SU-DHL-6 (cell line): ENCODE measurements at regions not wholly inside any gene's neighbourhood (a gene's known extent, or its start where the extent isn't known, plus 50 kb on each side); places are given as distances from the start of the nearest gene placed in this dataset.
"Not testable (repeated sequence)": the region's sequence is repeated elsewhere in the genome, so short reads cannot be mapped to it uniquely, and the experiment has no call there.

Experiments
- H2AFZ ChIP-seq: fragments of 200-600 bp; sonication (generic); 2 replicates; pipeline ENCODE4 v1.6.1; 2014; ENCODE audit warnings: low read depth, mild to moderate bottlenecking, moderate library complexity, mixed read lengths, antibody characterized with exemption, low read length; ENCODE audit not compliant: severe bottlenecking
- H3F3A ChIP-seq: fragments of 200-600 bp; shearing (Covaris generic); 2 replicates; pipeline ENCODE4 v1.6.0; 2016; ENCODE audit warnings: antibody characterized with exemption, mild to moderate bottlenecking; ENCODE audit not compliant: insufficient read depth
- H3K27ac ChIP-seq: fragments of 200-600 bp; sonication (generic); 2 replicates; pipeline ENCODE4 v1.5.1; 2016; ENCODE audit warnings: low read depth, mild to moderate bottlenecking, low read length, moderate library complexity, mixed read lengths
- H3K27me3 ChIP-seq: fragments of 200-600 bp; sonication (generic), shearing (Covaris generic); 2 replicates; pipeline ENCODE4 v1.6.0; 2014; ENCODE audit warnings: mild to moderate bottlenecking, low read length
- H3K36me3 ChIP-seq: fragments of 200-600 bp; sonication (generic); 2 replicates; pipeline ENCODE4 v1.6.1; 2014; ENCODE audit warnings: mild to moderate bottlenecking, low read length, mixed read lengths
- H3K4me2 ChIP-seq: fragments of 300-600, 200-600 bp; shearing (Covaris generic), sonication (generic); 2 replicates; pipeline ENCODE4 v1.6.0; 2014; ENCODE audit warnings: low read length, low read depth, mild to moderate bottlenecking; ENCODE audit not compliant: poor library complexity, severe bottlenecking
- H3K4me3 ChIP-seq: fragments of 200-600 bp; sonication (generic); 2 replicates; pipeline ENCODE4 v1.5.1; 2014; ENCODE audit warnings: antibody characterized with exemption, low read length, mild to moderate bottlenecking, mixed read lengths; ENCODE audit not compliant: insufficient read depth, poor library complexity, severe bottlenecking
- H3K79me2 ChIP-seq: fragments of 200-600 bp; sonication (generic); 2 replicates; pipeline ENCODE4 v1.6.1; 2014; ENCODE audit warnings: mild to moderate bottlenecking, low read length, moderate library complexity; ENCODE audit not compliant: insufficient read depth
- H3K9ac ChIP-seq: fragments of 200-600 bp; sonication (generic); 2 replicates; pipeline ENCODE4 v1.7.0; 2014; ENCODE audit warnings: mild to moderate bottlenecking, low read length
- H3K9me2 ChIP-seq: fragments of 200-600 bp; sonication (generic); replicated peaks from 2 replicates; pipeline ENCODE4 v1.6.1; 2014; ENCODE audit warnings: low read length; ENCODE audit not compliant: insufficient read depth
- H3K9me3 ChIP-seq: fragments of 200-600 bp; sonication (generic); 2 replicates; pipeline ENCODE4 v1.6.1; 2014; ENCODE audit warnings: low read length, mixed read lengths; ENCODE audit not compliant: insufficient read depth
- H4K20me1 ChIP-seq: fragments of 200-600 bp; sonication (generic); 2 replicates; pipeline ENCODE4 v1.6.1; 2014; ENCODE audit warnings: low read depth, mild to moderate bottlenecking, antibody characterized with exemption, low read length, moderate library complexity, mixed read lengths
- CTCF ChIP-seq: fragments of 200-600 bp; sonication (generic); IDR thresholded peaks from one replicate; pipeline ENCODE4 v1.5.1; 2017; ENCODE audit warnings: antibody characterized with exemption, mild to moderate bottlenecking, low read length, moderate library complexity; ENCODE audit not compliant: insufficient read depth, poor library complexity, severe bottlenecking
- EZH2phosphoT487 ChIP-seq: fragments of 200-600 bp; sonication (generic), shearing (Covaris generic); conservative IDR thresholded peaks from 2 replicates; pipeline ENCODE4 v1.6.1; 2018; ENCODE audit warnings: mild to moderate bottlenecking, antibody characterized with exemption, low read length, moderate library complexity, mixed read lengths

GRCh38 chr19:28063702-28064101 lies 1149.2 kb downstream of the UQCRFS1 start:
- no peaks in the 10 kb centered on the region for H3K9me3 ChIP-seq
- H3K9ac ChIP-seq = no peak overlapping the region
- H3K79me2 ChIP-seq = no peaks in the 10 kb centered on the region
- H3K27me3 ChIP-seq = no peaks in the 10 kb centered on the region
- H3K4me2 ChIP-seq = no peak overlapping the region
- H3K4me3 ChIP-seq = no peak overlapping the region
- H3K27ac ChIP-seq = no peak overlapping the region
- H2AFZ ChIP-seq = no peak overlapping the region
- TF ChIP-seq CTCF (no peak), EZH2phosphoT487 (no peak)
- no peaks in the 10 kb centered on the region for H3K36me3 ChIP-seq
- H3K9me2 ChIP-seq = no peaks in the 10 kb centered on the region
- no peaks in the 10 kb centered on the region for H4K20me1 ChIP-seq
- H3F3A ChIP-seq = no peaks in the 10 kb centered on the region

GRCh38 chr19:28061111-28061510 lies 1151.8 kb downstream of the UQCRFS1 start:
- H3K27me3 ChIP-seq = no peaks in the 10 kb centered on the region
- no peak overlapping the region for H3K9ac ChIP-seq
- H3K9me2 ChIP-seq = no peaks in the 10 kb centered on the region
- H3F3A ChIP-seq = no peaks in the 10 kb centered on the region
- no peak overlapping the region for H3K4me2 ChIP-seq
- TF ChIP-seq CTCF (no peak), EZH2phosphoT487 (no peak)
- no peaks in the 10 kb centered on the region for H4K20me1 ChIP-seq
- no peak overlapping the region for H3K4me3 ChIP-seq
- peaks cover 5% of the 10 kb centered on the region; the same call in 1 of the 2 replicates for H3K9me3 ChIP-seq
- no peak overlapping the region for H2AFZ ChIP-seq
- no peaks in the 10 kb centered on the region for H3K36me3 ChIP-seq
- H3K27ac ChIP-seq = no peak overlapping the region
- no peaks in the 10 kb centered on the region for H3K79me2 ChIP-seq

DNA sequence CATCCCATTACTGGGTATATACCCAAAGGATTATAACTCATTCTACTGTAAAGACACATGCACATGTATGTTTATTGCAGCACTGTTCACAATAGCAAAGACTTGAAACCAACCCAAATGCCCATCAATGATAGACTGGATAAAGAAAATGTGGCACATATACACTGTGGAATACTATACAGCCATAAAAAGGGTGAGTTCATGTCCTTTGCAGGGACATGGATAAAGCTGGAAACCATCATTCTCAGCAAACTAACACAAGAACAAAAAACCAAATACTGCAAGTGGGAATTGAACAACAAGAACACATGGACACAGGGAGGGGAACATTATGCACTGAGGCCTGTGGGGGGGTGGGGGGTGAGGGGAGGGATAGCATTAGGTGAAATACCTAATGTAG lies 1155.9 kb downstream of the UQCRFS1 start:
- H3K9me3 ChIP-seq, H3K9me2 ChIP-seq, H3K79me2 ChIP-seq, H3K36me3 ChIP-seq, H3K9ac ChIP-seq, H3F3A ChIP-seq, H3K4me3 ChIP-seq, H3K27me3 ChIP-seq, H2AFZ ChIP-seq, H3K4me2 ChIP-seq, H3K27ac ChIP-seq, H4K20me1 ChIP-seq: not testable (repeated sequence)

DNA sequence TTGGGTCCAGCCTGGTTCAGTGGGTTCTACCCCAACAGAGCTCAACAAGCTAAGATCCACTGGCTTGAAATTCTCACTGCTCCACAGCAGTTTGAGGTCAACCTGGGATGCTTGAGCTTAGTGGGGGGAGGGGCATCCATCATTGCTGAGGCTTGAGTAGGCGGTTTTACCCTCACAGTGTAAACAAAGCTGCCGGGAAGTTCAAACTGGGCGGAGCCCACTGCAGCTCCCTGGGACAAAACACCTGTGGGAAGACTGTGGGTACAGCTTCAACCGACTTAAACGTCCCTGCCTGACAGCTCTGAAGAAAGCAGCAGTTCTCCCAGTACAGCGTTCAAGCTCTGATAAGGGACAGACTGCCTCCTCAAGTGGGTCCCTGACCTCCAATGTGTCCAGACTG lies 1161.9 kb downstream of the UQCRFS1 start:
- Histone ChIP-seq H3K79me2 (no peaks in the 10 kb centered on the region), H3K4me2 (no peak overlapping the region), H3K9me2 (no peaks in the 10 kb centered on the region), H2AFZ (no peak overlapping the region), H3K9me3 (no peaks in the 10 kb centered on the region), H3F3A (no peaks in the 10 kb centered on the region), H4K20me1 (no peaks in the 10 kb centered on the region), H3K27me3 (no peaks in the 10 kb centered on the region), H3K27ac (no peak overlapping the region), H3K9ac (no peak overlapping the region), H3K36me3 (no peaks in the 10 kb centered on the region), H3K4me3 (no peak overlapping the region)
- TF ChIP-seq CTCF (no peak), EZH2phosphoT487 (no peak)
